OCI-LY3 (cell line): ENCODE measurements at regions not wholly inside any gene's neighbourhood (a gene's known extent, or its start where the extent isn't known, plus 50 kb on each side); places are given as distances from the start of the nearest gene placed in this dataset.
A peak's percentile ranks its signal among the peaks of the same experiment; 100 is the strongest.

Experiments used
- CTCF ChIP-seq: fragments of 200-600, 300-600 bp; sonication (generic); IDR thresholded peaks from 2 replicates; pipeline ENCODE4 v1.5.1; 2014; ENCODE audit warnings: antibody characterized with exemption, low read length, low read depth
- EZH2phosphoT487 ChIP-seq: fragments of 200-600 bp; shearing (Covaris generic); IDR thresholded peaks from 2 replicates; pipeline ENCODE4 v1.6.1; 2018; ENCODE audit warnings: antibody characterized with exemption, mixed run types, low read depth

- peak; percentile 96 for TF ChIP-seq CTCF
- no peak for TF ChIP-seq EZH2phosphoT487
These were observed 98.4 kb downstream of the VPREB1 start for GRCh38 chr22:22342697-22343580.
